NCI-H82 treated with DMSO at 0.1 percent for 48 hours (cell line): ENCODE measurements at regions not wholly inside any gene's neighbourhood (a gene's known extent, or its start where the extent isn't known, plus 50 kb on each side); places are given as distances from the start of the nearest gene placed in this dataset.
"Not testable (repeated sequence)": the region's sequence is repeated elsewhere in the genome, so short reads cannot be mapped to it uniquely, and the experiment has no call there.

Experiments used
- DNase-seq: peaks from one replicate; lab custom pipeline; 2025; ENCODE audit not compliant: unreplicated experiment; lab: John Stamatoyannopoulos, UW

DNA sequence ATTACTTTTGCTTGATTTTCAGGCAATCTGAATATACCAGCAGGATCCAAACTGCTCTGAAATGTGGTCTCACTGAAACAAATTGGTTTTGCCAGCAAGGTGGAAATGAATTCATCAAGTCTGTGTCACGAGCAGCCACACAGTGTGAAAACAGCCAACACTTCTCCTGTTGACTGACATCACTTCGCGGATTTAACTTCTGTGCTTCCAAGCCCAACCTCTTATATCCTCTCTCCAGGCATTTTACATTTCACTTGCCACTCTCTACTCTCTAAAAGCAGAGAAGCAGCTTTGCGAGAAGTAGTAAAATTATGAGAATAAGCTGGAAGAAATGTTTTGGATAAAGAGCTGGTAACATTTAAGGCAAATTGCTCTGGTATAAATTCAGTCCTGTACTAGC lies 106.1 kb upstream of the FRG1 start:
- no peak for DNase-seq

DNA sequence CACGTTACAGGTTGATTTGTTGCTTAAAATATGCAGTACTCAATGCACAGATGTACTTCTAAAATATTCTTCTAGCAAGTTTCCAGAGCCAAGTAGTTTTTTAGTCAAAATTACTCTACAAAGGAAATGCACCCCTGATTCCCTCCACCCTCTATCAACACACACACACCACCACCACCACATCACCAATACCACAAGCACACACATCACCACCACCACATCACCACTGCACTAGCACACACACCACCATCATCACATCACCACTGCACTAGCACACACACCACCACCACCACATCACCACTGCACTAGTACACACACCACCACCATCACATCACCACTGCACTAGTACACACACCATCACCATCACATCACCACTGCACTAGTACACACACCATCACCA lies 105.2 kb upstream of the FRG1 start:
- no peak for DNase-seq

DNA sequence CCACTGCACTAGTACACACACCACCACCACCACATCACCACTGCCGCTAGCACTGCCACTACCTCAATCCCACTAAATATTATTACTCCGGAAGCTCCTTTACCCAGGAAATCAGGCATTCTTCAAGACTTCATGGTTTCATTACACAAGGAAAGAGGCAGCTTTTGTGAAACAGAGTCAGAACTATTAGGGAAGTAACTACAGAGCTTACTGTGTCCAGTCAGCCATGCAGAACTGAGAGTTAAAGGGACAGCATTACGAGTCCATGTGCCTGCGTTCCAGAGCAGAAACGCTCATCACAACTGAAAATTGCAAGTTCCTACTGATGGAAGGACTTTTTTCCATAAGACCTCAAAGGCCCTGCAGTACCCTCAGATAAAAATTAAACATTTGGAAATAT lies 103.2 kb upstream of the FRG1 start:
- DNase-seq: no peak

DNA sequence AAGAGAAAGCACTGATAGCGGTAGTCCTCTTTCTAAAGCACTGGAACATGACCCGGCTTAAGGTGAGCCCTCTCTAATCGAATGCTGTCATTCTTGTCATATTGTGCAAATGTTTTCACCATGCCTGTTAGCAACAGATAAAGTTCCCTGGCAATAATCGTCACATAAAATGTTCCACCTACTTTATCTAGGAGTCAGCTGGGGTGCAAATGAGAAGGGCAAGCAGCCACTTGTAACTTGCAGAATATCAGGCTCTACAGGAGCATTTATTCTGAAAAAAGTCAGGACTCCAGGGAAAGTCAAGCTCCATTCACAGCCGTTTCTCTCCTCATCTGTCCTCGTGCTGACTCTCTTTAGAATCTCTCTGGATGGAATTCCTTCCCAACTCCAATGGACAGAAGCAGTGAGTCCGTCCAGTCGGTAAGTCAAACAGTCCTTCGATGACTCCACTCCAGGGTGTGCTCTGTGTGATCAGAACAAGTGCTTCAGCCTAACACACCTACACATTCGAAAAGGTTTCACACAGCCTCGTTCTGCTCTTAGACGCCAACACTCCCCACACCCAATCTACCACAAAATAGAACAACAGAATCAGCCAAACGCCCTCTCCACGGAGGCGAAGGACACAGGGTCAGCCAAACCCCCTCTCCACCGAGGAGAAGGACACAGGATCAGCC lies 101.7 kb upstream of the FRG1 start:
- no peak for DNase-seq

DNA sequence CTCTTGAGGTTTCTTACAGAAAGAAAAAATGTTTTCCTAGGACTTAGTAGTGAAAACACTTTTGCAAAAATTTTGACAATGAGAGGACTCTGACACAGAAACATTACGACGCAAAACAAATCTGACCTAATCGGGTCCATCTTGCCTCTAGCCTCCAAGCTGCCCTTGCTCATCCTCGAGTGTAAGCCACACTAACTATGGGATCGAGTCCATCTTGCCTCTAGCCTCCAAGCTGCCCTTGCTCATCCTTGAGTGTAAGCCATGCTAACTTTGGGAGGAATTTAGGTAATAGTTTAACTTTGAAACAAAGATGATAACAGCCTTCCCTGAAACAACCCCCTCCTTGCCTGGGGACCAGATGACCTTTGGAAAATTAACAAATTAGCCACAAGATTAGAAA lies 100.3 kb upstream of the FRG1 start:
- DNase-seq: no peak

DNA sequence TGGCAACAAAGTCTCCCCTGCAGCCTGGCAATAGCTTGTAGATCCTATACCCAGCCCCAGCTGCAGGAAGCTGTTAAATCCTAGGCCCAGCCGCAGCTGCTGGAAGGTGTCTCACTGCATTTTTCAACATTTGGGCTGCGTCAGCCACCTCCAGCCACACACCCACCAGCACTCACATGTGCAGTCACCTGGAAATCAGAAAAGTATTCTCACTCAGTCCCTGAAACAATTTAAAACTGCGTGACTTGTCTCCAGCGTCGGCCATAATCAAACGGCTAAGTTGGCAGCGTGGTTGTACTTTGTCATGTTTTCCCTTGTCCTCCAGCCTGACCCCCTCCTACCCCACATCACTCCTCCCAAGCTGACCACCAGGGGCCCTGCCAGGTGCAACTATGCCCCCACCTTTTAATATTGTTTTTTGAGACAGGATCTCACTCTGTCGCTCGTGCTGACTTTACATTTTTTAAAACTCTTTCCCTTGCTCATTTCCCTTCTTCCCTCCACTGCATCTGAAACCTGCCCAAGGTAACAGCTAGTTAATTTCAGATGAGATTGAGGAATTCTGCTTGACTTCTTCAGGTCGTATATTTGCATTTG lies 97.2 kb upstream of the FRG1 start:
- DNase-seq: no peak

DNA sequence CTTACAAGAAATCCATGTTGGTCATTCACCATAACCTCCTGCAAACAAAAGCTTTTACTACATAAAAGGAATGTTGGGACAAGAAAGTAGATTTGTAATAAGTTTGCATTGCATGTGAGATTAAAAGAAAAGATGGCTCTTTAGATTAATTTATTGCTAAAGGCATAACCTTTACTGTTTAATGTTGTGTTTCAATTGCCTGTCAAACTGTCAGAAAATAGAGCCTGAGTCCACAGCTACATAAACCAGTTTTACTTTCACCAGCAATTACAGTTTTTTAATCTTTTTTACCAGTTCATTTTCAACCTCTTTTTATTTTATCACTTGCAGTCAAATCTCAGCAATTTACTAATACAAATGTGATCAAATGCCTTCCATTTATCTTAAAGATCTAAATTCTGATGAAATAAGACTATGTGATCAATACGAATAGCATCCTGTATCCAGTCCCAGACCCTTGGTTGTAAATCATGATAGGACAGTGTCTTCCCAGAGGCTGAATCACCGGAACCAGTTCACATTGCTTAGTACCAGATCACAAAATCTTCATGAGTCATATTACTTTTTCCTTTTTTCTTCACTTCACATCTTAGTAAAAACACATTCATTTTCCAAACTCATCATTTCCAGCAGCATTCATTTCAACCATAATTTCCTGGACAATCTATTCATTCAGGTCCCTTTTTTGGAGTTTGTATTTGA lies 95.4 kb upstream of the FRG1 start:
- no peak for DNase-seq

DNA sequence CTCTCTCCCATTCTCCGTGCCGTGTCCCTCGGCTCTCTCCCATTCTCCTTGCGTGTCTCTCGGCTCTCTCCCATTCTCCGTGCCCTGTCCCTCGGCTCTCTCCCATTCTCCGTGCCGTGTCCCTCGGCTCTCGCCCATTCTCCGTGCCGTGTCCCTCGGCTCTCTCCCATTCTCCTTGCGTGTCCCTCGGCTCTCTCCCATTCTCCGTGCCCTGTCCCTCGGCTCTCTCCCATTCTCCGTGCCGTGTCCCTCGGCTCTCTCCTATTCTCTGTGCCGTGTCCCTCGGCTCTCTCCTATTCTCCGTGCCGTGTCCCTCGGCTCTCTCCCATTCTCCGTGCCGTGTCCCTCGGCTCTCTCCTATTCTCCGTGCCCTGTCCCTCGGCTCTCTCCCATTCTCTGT lies 94.6 kb upstream of the FRG1 start:
- DNase-seq: not testable (repeated sequence)

DNA sequence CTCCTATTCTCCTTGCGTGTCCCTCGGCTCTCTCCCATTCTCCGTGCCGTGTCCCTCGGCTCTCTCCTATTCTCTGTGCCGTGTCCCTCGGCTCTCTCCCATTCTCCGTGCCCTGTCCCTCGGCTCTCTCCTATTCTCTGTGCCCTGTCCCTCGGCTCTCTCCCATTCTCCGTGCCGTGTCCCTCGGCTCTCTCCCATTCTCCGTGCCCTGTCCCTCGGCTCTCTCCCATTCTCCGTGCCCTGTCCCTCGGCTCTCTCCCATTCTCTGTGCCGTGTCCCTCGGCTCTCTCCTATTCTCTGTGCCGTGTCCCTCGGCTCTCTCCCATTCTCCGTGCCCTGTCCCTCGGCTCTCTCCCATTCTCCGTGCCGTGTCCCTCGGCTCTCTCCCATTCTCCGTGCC lies 94.1 kb upstream of the FRG1 start:
- not testable (repeated sequence) for DNase-seq

DNA sequence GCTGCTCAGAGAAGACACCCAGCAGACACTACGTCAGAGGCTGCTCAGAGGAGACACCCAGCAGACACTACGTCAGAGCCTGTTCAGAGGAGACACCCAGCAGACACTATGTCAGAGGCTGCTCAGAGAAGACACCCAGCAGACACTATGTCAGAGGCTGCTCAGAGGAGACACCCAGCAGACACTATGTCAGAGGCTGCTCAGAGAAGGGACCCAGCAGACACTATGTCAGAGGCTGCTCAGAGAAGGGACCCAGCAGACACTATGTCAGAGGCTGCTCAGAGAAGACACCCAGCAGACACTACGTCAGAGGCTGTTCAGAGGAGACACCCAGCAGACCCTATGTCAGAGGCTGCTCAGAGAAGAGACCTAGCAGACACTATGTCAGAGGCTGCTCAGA lies 92.0 kb upstream of the FRG1 start:
- not testable (repeated sequence) for DNase-seq

DNA sequence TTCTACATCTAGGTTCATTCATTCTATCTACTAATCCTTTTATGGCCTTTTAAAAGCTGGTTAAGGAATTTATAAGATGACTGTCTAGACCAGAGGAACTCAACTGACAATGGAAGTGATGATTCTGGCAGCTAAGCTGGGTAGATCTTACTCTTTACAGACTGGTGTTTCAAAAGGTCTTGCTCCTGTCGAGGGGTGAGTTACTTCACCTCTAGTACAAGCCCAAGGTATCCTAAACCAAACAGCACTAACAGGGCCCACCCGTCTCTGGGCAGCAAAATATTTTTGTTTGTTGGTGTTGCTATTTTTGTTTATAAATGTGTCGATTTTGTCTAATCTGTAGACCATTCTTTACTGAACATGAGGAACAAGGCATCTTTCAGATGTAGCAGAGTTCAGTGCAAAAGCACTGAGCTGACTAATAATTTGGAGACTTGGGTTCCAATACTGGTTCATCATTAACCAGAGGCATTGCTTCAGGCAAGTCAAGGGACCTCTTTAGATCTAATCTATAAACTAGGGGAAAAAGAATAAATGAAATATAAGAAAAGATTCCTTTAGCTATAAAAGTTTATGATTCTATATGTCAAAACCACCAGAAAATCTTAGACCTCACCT lies 90.3 kb upstream of the FRG1 start:
- DNase-seq: no peak

DNA sequence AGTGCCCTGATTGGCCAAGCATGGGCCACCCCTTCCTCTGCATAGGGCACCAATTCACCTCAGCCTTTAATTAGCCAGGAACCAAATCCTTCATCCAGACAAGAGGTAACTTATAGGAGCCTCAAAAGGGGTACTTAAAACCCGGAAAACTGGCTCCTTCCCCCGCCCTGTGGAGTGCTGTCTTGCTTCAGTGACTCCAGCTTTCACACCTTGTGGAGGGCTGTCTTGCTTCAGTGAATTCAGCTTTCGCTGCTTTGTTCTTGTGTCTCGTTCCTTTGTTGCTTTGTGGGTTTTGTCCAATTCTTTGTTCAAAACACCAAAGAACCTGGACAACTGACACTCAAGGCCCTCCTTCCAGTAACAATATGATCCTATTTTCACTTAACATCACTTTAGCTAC lies 82.2 kb upstream of the FRG1 start:
- DNase-seq: no peak

DNA sequence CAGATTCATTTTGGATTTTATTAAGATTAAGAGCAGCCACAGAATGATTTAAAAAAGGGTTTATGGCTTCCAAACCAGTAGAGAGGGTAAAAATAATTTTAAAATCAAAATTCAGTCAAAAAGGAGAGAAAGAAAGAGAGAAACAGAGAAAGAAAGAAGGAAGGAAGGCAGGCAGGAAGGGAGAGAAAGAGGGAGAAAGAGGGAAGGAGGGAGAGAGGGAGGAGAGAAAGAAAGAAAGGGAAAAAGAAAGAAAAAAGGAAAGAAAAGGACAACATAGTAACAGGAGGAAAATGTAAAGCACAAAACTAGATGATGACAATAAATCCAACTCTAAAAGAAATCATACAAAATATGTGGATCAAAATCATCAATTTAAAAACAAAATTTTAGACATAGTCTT lies 79.6 kb upstream of the FRG1 start:
- no peak for DNase-seq

DNA sequence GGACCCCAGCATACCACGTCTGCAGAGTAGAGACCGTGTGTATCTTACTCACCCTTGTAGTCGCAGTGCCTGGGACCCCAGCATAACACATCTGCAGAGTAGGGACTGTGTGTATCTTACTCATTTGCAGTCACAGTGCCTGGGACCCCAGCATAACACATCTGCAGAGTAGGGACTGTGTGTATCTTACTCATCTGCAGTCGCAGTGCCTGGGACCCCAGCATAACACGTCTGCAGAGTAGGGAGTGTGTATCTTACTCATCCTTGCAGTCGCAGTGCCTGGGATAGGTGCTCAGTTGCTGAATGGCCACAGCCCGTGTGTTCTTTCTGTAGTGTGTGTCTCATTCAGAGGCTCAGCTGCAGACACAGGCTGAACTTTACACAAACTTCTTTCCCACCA lies 71.4 kb upstream of the FRG1 start:
- no peak for DNase-seq

DNA sequence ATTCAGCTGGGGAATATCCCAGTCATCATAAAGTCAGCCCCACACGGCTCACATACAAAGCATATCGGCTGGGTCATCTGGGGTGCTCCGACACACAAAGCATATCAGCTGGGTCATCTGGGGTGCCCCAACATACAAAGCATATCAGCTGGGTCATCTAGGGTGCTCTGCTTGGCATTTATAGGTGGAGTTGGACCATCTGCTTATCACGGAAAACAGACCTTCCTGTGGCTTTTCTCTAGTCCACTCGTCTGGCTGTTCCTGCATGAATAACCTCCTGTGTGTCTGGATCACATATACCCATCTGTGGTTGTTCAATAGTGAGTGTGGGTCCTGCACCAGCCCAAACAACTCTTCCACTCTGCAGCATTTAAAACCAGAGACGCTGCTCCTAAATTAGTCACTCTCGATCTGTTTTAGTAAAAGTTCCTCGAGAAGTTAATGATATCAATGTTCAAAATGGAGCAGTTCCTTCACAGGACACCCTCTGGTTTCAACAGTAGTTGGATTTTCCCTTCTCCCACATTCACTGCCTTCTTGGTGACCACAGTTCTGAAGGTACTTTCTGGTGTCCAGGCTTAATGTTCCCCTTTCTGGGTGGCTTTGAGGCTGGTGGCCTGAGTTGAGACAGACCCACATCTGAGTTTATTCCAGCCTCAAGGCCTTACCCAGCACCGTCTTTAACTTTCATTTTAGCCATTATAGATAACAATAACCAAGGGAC lies 70.0 kb upstream of the FRG1 start:
- no peak for DNase-seq

DNA sequence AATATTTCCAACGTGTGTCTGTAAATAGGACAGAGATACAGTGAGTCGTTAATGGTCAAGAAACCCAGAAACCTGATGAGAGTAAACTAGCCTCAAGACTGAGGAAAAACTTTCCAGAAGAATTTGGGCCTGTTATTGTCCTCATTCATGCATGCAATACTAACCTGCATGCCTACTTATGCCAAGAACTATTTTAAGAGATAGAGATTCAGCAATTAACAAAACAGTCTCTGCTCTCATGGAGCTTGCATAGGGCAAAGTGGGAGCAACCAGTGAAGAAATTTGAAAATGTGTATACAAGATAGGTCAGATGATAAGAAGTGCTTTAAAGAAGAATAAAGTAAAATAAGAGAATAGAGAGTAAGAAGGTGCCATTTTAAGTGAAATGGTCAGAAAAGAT lies 66.1 kb upstream of the FRG1 start:
- DNase-seq: no peak

DNA sequence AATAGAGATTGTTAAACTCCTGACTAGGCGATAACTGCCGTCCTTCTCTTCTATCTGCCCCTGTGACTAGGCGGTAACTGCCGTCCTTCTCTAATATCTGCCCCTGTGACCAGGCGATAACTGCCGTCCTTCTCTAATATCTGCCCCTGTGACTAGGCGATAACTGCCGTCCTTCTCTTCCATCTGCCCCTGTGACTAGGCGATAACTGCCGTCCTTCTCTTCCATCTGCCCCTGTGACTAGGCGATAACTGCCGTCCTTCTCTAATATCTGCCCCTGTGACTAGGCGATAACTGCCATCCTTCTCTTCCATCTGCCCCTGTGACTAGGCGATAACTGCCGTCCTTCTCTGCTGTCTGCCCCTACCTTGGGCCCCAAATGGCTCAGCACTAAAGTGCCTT lies 59.5 kb upstream of the FRG1 start:
- not testable (repeated sequence) for DNase-seq

DNA sequence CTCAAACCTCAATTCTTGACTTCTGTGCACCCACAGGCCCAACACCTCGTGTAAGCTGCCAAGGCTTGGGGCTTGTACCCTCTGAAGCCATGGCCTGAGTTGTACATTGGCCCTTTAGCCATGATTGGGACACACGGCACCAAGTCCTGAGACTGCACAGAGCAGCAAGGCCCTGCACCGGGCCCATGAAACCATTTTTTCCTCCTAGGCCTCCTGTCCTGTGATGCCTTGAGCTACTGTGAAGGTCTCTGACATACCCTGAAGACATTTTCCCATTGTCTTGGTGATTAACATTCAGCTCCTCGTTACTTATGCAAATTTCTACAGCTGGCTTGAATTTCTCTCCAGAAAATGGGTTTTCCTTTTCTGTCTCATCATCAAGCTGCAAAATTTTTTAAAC lies 52.3 kb upstream of the FRG1 start:
- DNase-seq: not testable (repeated sequence)
